HG03196 (cell line): ENCODE measurements at regions not wholly inside any gene's neighbourhood (a gene's known extent, or its start where the extent isn't known, plus 50 kb on each side); places are given as distances from the start of the nearest gene placed in this dataset.

Experiments
- ATAC-seq: cut with Tn5 transposase; IDR thresholded peaks from one replicate; pipeline ENCODE4 v1.9.1; 2021; ENCODE audit not compliant: unreplicated experiment

- ATAC-seq = no peak
Measured at GRCh38 chr2:160996584-160996983, 163.6 kb upstream of the TANK start.

- no peak for ATAC-seq
Measured at GRCh38 chr2:161004379-161004778, 155.8 kb upstream of the TANK start.

- no peak for ATAC-seq
Measured at GRCh38 chr2:161005170-161005569, 155.1 kb upstream of the TANK start.

- no peak for ATAC-seq
Measured at GRCh38 chr2:161008311-161008710, 151.9 kb upstream of the TANK start.

GRCh38 chr2:161010503-161011015 lies 149.7 kb upstream of the TANK start:
- no peak for ATAC-seq

- no peak for ATAC-seq
Measured at GRCh38 chr2:161017780-161018470, 142.3 kb upstream of the TANK start.

- ATAC-seq = no peak
Measured at GRCh38 chr2:161019311-161019710, 140.9 kb upstream of the TANK start.

GRCh38 chr2:161020437-161020836 lies 139.8 kb upstream of the TANK start:
- ATAC-seq = no peak

- ATAC-seq = no peak
Measured at GRCh38 chr2:161028581-161028980, 131.6 kb upstream of the TANK start.

- no peak for ATAC-seq
Measured at GRCh38 chr2:161029321-161029720, 130.9 kb upstream of the TANK start.

- no peak for ATAC-seq
Measured at GRCh38 chr2:161030260-161031063, 129.8 kb upstream of the TANK start.

GRCh38 chr2:161031511-161031910 lies 128.7 kb upstream of the TANK start:
- no peak for ATAC-seq

GRCh38 chr2:161032635-161033034 lies 127.6 kb upstream of the TANK start:
- no peak for ATAC-seq

GRCh38 chr2:161033059-161033660 lies 127.1 kb upstream of the TANK start:
- ATAC-seq = no peak

- no peak for ATAC-seq
Measured at GRCh38 chr2:161036926-161037325, 123.3 kb upstream of the TANK start.

GRCh38 chr2:161039071-161039470 lies 121.2 kb upstream of the TANK start:
- no peak for ATAC-seq

GRCh38 chr2:161041356-161041755 lies 118.9 kb upstream of the TANK start:
- no peak for ATAC-seq

- ATAC-seq = no peak
Measured at GRCh38 chr2:161042990-161043625, 117.1 kb upstream of the TANK start.

- no peak for ATAC-seq
Measured at GRCh38 chr2:161044095-161044865, 115.9 kb upstream of the TANK start.

GRCh38 chr2:161044921-161045320 lies 115.3 kb upstream of the TANK start:
- ATAC-seq = no peak

- no peak for ATAC-seq
Measured at GRCh38 chr2:161045726-161046125, 114.5 kb upstream of the TANK start.
